Stomach (tissue), 4 donors: ENCODE measurements at regions not wholly inside any gene's neighbourhood (a gene's known extent, or its start where the extent isn't known, plus 50 kb on each side); places are given as distances from the start of the nearest gene placed in this dataset.

Experiments
- POLR2AphosphoS5 ChIP-seq, 3 donors: sonication (generic); formaldehyde crosslinking; IDR thresholded peaks; one replicate each; pipeline ENCODE4 v1.6.1; 2016; ENCODE audit warnings: antibody characterized with exemption in 3 of 3
- TF ChIP-seq, protein P1 (sequence below), 7 experiments: fragments of 450-650 bp in 4 of 7; fragments of 200-600 bp in 3 of 7; sonication (generic) in 3 of 7; IDR thresholded peaks; one replicate each; pipeline ENCODE4 v1.5.1; 2016 to 2019; ENCODE audit warnings: antibody characterized with exemption in 7 of 7, control low read depth in 2 of 7, mild to moderate bottlenecking in 1 of 7

DNA sequence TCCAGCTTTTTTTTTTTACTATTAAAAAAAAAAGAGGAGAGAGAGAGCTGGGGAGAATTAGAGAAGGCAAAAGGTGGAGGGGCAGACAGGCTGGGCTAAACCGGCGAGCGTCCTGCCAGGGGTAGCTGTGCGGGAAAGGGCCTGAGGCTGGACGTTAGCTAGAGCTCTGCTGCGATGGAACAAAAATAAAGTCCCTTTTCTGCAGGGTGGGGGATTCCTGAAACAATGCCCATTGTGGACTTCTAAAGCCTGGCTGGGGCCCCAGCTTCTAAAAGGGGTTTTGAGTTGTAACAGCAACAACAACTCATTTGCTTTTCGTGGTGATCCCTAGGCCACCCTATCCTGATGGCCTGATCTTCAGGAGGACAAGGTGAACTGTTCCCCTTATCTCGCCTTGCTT is 311.7 kb downstream of the FBXW7 start:
- TF ChIP-seq, protein P1, sequence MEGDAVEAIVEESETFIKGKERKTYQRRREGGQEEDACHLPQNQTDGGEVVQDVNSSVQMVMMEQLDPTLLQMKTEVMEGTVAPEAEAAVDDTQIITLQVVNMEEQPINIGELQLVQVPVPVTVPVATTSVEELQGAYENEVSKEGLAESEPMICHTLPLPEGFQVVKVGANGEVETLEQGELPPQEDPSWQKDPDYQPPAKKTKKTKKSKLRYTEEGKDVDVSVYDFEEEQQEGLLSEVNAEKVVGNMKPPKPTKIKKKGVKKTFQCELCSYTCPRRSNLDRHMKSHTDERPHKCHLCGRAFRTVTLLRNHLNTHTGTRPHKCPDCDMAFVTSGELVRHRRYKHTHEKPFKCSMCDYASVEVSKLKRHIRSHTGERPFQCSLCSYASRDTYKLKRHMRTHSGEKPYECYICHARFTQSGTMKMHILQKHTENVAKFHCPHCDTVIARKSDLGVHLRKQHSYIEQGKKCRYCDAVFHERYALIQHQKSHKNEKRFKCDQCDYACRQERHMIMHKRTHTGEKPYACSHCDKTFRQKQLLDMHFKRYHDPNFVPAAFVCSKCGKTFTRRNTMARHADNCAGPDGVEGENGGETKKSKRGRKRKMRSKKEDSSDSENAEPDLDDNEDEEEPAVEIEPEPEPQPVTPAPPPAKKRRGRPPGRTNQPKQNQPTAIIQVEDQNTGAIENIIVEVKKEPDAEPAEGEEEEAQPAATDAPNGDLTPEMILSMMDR (IDR thresholded peaks at IDR 0.05) = no peak
- no peak for TF ChIP-seq POLR2AphosphoS5 (IDR thresholded peaks at IDR 0.05)
